Neuronal stem cell (in vitro differentiated cells): ENCODE measurements at regions not wholly inside any gene's neighbourhood (a gene's known extent, or its start where the extent isn't known, plus 50 kb on each side); places are given as distances from the start of the nearest gene placed in this dataset.

Experiments
- DNase-seq: peaks from one replicate; pipeline ENCODE4 v3.0.0-alpha.2; 2013; ENCODE audit warnings: low spot score
- H2AFZ ChIP-seq: one replicate; pipeline ENCODE4 v1.6.1; 2013; ENCODE audit warnings: mild to moderate bottlenecking, low read length, inconsistent platforms
- H2AK5ac ChIP-seq: 2 replicates; pipeline ENCODE4 v1.6.1; 2013; ENCODE audit warnings: low read depth, mild to moderate bottlenecking, inconsistent platforms, low read length, moderate library complexity, mixed read lengths
- H2BK120ac ChIP-seq: 2 replicates; pipeline ENCODE4 v1.6.1; 2013; ENCODE audit warnings: low read depth, mild to moderate bottlenecking, inconsistent platforms, low read length, moderate library complexity, mixed read lengths
- H2BK12ac ChIP-seq: one replicate; pipeline ENCODE4 v1.6.1; 2013; ENCODE audit warnings: low read length, inconsistent platforms
- H2BK15ac ChIP-seq: 2 replicates; pipeline ENCODE4 v1.6.1; 2013; ENCODE audit warnings: mild to moderate bottlenecking, low read length, inconsistent platforms, mixed read lengths
- H2BK5ac ChIP-seq: one replicate; pipeline ENCODE4 v1.6.1; 2013; ENCODE audit warnings: inconsistent platforms, mild to moderate bottlenecking, low read length, moderate library complexity
- H3K14ac ChIP-seq: one replicate; pipeline ENCODE4 v1.6.1; 2013; ENCODE audit warnings: low read length, inconsistent platforms
- H3K18ac ChIP-seq: 2 replicates; pipeline ENCODE4 v1.6.1; 2013; ENCODE audit warnings: low read length, inconsistent platforms
- H3K23ac ChIP-seq: 2 replicates; pipeline ENCODE4 v1.6.1; 2013; ENCODE audit warnings: low read depth, mild to moderate bottlenecking, mixed read lengths, low read length, inconsistent platforms; ENCODE audit not compliant: poor library complexity
- H3K27ac ChIP-seq: replicated peaks from 3 replicates; pipeline ENCODE4 v1.5.1; 2013; ENCODE audit warnings: low read length, inconsistent platforms
- H3K27me3 ChIP-seq, 3 experiments: 2 replicates each; pipeline ENCODE4 v1.6.1; 2013; ENCODE audit warnings: low read length in 3 of 3, mild to moderate bottlenecking in 2 of 3, inconsistent platforms in 1 of 3, low read depth in 1 of 3, mixed read lengths in 1 of 3, moderate library complexity in 1 of 3; ENCODE audit not compliant: control insufficient read depth in 3 of 3, insufficient read depth in 3 of 3
- H3K36me3 ChIP-seq, 2 donors: replicated peaks in 1 of 2; 2 replicates each; pipeline ENCODE4 v1.6.1; 2013; ENCODE audit warnings: low read length in 2 of 2; ENCODE audit not compliant: control insufficient read depth in 2 of 2, insufficient read depth in 2 of 2
- H3K4ac ChIP-seq: 2 replicates; pipeline ENCODE4 v1.6.1; 2013; ENCODE audit warnings: inconsistent platforms, mild to moderate bottlenecking, low read length, moderate library complexity
- H3K4me1 ChIP-seq, 2 donors: 1 replicate in 1 of 2; 2 replicates in 1 of 2; pipeline ENCODE4 v1.6.1; 2013; ENCODE audit warnings: low read length in 2 of 2, low read depth in 1 of 2; ENCODE audit not compliant: control insufficient read depth in 2 of 2, insufficient read depth in 1 of 2
- H3K4me2 ChIP-seq: one replicate; pipeline ENCODE4 v1.6.1; 2013; ENCODE audit warnings: mild to moderate bottlenecking, low read length, inconsistent platforms; ENCODE audit not compliant: insufficient read depth, poor library complexity, severe bottlenecking
- H3K4me3 ChIP-seq, 2 donors: 2 replicates each; pipeline ENCODE4 v1.5.1; 2013; ENCODE audit warnings: low read length in 2 of 2, mild to moderate bottlenecking in 2 of 2, inconsistent platforms in 1 of 2, moderate library complexity in 1 of 2
- H3K79me1 ChIP-seq: one replicate; pipeline ENCODE4 v1.6.1; 2013; ENCODE audit warnings: low read depth, mild to moderate bottlenecking, inconsistent platforms, low read length, moderate library complexity
- H3K9ac ChIP-seq: one replicate; pipeline ENCODE4 v1.6.1; 2013; ENCODE audit warnings: mild to moderate bottlenecking, low read depth, low read length, inconsistent platforms; ENCODE audit not compliant: poor library complexity
- H3K9me3 ChIP-seq, 2 donors: replicated peaks in 1 of 2; 2 replicates each; pipeline versions ENCODE3 to v1.6.1; 2013; ENCODE audit warnings: low read length in 2 of 2, mild to moderate bottlenecking in 2 of 2, inconsistent platforms in 1 of 2, low read depth in 1 of 2, mixed read lengths in 1 of 2, moderate library complexity in 1 of 2; ENCODE audit not compliant: control insufficient read depth in 2 of 2, insufficient read depth in 1 of 2
- H4K8ac ChIP-seq: one replicate; pipeline ENCODE4 v1.6.1; 2013; ENCODE audit warnings: low read depth, mild to moderate bottlenecking, inconsistent platforms, low read length, moderate library complexity
- H4K91ac ChIP-seq: one replicate; pipeline ENCODE4 v1.6.1; 2013; ENCODE audit warnings: low read length, low read depth, mild to moderate bottlenecking, inconsistent platforms; ENCODE audit not compliant: poor library complexity
- WGBS, 2 donors: extraction: QIAGEN DNeasy Blood & Tissue Kit; methylation state at CpG; one replicate each; pipeline ENCODE4 v1.1.7; 2013; ENCODE audit warnings: missing lambda C conversion rate in 2 of 2, mixed read lengths in 1 of 2; ENCODE audit not compliant: insufficient read length in 2 of 2, insufficient replicate concordance in 1 of 2; ENCODE audit errors: extremely low coverage in 2 of 2; 5-methylcytosine and 5-hydroxymethylcytosine counted together

DNA sequence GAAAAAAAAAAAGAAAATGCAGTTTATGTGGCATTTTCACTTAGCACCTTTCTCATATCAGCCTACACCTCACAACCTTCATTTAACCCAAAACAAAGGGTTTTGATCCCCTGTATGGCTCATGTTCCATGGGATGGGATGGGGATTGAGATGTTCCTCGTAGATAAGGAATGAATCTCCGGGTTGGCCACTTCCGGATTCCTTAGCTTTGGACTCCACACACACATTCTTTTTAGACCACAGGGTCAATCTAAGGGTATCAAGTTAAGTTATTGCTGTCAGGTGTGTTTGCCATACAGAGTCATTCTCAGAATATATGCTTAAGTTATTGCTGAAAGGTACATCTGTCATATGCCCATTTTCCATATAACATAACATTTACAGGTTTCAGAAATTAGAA is 301.4 kb upstream of the TGFBR2 start:
- H3K23ac ChIP-seq, result no peak overlapping the region
- H2BK12ac ChIP-seq, result no peak overlapping the region
- no peak overlapping the region for H2AK5ac ChIP-seq
- no peak overlapping the region for H2BK120ac ChIP-seq
- H3K27me3 ChIP-seq, result no peaks in the 10 kb centered on the region
- no peak overlapping the region for H2AFZ ChIP-seq
- no peak overlapping the region for H4K8ac ChIP-seq
- no peak for DNase-seq
- WGBS, 2 donors, result no CpG with 5 or more reads among the region's 3 CpGs
- H3K79me1 ChIP-seq, result no peaks in the 10 kb centered on the region
- no peak overlapping the region for H2BK5ac ChIP-seq
- no peak overlapping the region for H3K4ac ChIP-seq
- H3K4me2 ChIP-seq, result no peak overlapping the region
- H3K36me3 ChIP-seq, result no peaks in the 10 kb centered on the region
- no peak overlapping the region for H2BK15ac ChIP-seq
- H4K91ac ChIP-seq, result no peak overlapping the region
- H3K9me3 ChIP-seq, result peaks cover 0 to 4% of the 10 kb centered on the region in 2 donors
- H3K4me1 ChIP-seq, result peaks cover 0 to 4% of the 10 kb centered on the region in 2 donors
- H3K18ac ChIP-seq, result no peak overlapping the region
- H3K9ac ChIP-seq, result no peak overlapping the region
- H3K27ac ChIP-seq, result no peak overlapping the region
- H3K4me3 ChIP-seq, result no peak overlapping the region
- H3K14ac ChIP-seq, result no peak overlapping the region

DNA sequence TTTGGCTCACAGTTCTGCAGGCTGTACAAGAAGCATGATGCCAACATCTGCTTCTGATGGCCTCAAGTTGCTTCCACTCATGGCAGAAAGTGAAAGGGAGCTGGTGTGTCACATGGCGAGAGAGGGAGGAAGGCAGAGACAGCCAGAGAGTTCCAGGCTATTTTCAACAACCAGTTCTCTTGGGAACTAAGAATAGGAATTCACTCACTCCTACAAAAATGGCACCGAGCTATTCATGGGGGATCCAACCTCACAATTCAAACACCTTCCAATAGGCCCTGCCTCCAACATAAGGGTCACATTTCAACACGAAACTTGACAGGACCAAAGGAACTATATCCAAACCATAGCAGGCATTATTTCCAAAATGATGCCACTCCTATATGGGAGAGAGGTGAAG is 299.5 kb upstream of the TGFBR2 start:
- Histone ChIP-seq H2BK5ac (no peak overlapping the region), H3K18ac (no peak overlapping the region), H3K14ac (no peak overlapping the region), H4K91ac (no peak overlapping the region), H3K4me1 (peaks cover 0 to 4% of the 10 kb centered on the region in 2 donors), H3K36me3 (no peaks in the 10 kb centered on the region), H3K9me3 (peaks cover 0 to 7% of the 10 kb centered on the region in 2 donors), H3K27ac (no peak overlapping the region), H4K8ac (no peak overlapping the region), H3K4me3 (no peak overlapping the region), H3K79me1 (no peaks in the 10 kb centered on the region), H2BK15ac (no peak overlapping the region), H2BK12ac (no peak overlapping the region), H3K23ac (no peak overlapping the region), H3K9ac (no peak overlapping the region), H2BK120ac (no peak overlapping the region), H3K4ac (no peak overlapping the region), H2AFZ (no peak overlapping the region), H2AK5ac (no peak overlapping the region), H3K4me2 (no peak overlapping the region), H3K27me3 (no peaks in the 10 kb centered on the region)
- no peak for DNase-seq
- WGBS, 2 donors, result no CpG with 5 or more reads among the region's 3 CpGs

DNA sequence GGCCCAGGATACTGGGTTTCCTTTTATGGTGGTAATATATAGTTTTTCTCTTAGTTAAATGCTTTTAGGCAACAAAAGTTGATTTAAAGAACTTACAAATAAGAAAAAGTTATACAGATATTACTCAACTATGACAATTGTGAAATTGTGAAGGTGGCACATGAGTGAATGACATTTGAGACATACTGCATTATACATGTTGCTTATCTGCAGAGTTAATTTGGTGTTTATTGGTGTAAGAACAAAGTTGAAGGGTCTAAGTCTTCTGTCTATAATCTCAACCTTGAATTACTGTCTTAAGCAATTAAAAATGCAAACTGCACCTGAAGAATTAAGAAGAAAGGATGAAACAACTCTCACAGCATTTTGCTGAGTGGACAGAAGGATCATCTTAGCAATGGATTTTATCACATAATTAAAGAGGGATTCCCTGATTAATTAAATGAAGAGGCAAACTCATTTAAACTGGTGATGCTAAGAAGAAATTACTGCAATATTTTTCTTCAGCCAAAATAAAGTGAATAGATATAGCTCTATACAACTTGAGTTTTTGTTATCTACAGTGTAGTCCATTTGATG is 298.9 kb upstream of the TGFBR2 start:
- H4K8ac ChIP-seq, result no peak overlapping the region
- no peak overlapping the region for H3K23ac ChIP-seq
- H2BK120ac ChIP-seq, result no peak overlapping the region
- no peaks in the 10 kb centered on the region for H3K79me1 ChIP-seq
- peaks cover 0 to 4% of the 10 kb centered on the region in 2 donors for H3K4me1 ChIP-seq
- no peak overlapping the region for H3K9ac ChIP-seq
- no peak overlapping the region for H3K14ac ChIP-seq
- H3K4ac ChIP-seq, result no peak overlapping the region
- no peak overlapping the region for H3K4me2 ChIP-seq
- no peak overlapping the region for H2AK5ac ChIP-seq
- H4K91ac ChIP-seq, result no peak overlapping the region
- no peaks in the 10 kb centered on the region for H3K36me3 ChIP-seq
- H2BK12ac ChIP-seq, result no peak overlapping the region
- DNase-seq, result no peak
- no peak overlapping the region for H2AFZ ChIP-seq
- H3K4me3 ChIP-seq, result no peak overlapping the region
- H3K18ac ChIP-seq, result no peak overlapping the region
- H3K9me3 ChIP-seq, result peaks cover 0 to 7% of the 10 kb centered on the region in 2 donors
- no peak overlapping the region for H2BK15ac ChIP-seq
- H2BK5ac ChIP-seq, result no peak overlapping the region
- no peaks in the 10 kb centered on the region for H3K27me3 ChIP-seq
- no peak overlapping the region for H3K27ac ChIP-seq

DNA sequence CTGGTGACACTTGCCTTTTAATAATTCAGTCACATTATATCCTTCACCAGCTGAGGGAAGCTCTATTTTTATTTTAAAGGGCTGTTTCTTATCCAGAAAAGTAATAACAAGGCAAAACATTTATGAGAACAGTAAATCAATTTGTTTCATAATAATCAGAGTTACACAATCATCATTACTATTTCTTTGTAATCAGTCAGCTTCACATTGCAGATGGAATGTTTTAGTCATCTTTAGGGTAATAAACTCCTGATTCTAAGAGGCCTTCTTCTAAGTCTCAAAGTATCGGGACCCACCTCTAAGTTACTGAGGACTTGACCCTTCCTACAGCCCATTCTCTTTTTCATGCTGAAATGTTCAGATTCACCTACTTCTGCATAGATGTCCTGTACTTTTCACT is 298.3 kb upstream of the TGFBR2 start:
- DNase-seq, result no peak
- Histone ChIP-seq H2BK5ac (no peak overlapping the region), H3K4me3 (no peak overlapping the region), H3K27me3 (no peaks in the 10 kb centered on the region), H2BK15ac (no peak overlapping the region), H2AK5ac (no peak overlapping the region), H3K23ac (no peak overlapping the region), H3K4me1 (peaks cover 0 to 4% of the 10 kb centered on the region in 2 donors), H3K79me1 (no peaks in the 10 kb centered on the region), H3K27ac (no peak overlapping the region), H3K36me3 (no peaks in the 10 kb centered on the region), H2BK120ac (no peak overlapping the region), H4K91ac (no peak overlapping the region), H3K4me2 (no peak overlapping the region), H2AFZ (no peak overlapping the region), H3K9ac (no peak overlapping the region), H2BK12ac (no peak overlapping the region), H3K4ac (no peak overlapping the region), H3K9me3 (peaks cover 0 to 7% of the 10 kb centered on the region in 2 donors), H3K18ac (no peak overlapping the region), H4K8ac (no peak overlapping the region), H3K14ac (no peak overlapping the region)
- WGBS, 2 donors, result no CpG with 5 or more reads among the region's 1 CpG
